ENCODE measurements at regions not wholly inside any gene's neighbourhood (a gene's known extent, or its start where the extent isn't known, plus 50 kb on each side); places are given as distances from the start of the nearest gene placed in this dataset.

GRCh38 chr2:145184741-145185651, 665.1 kb upstream of the ZEB2 start:
- DNase-seq: no peak

DNA sequence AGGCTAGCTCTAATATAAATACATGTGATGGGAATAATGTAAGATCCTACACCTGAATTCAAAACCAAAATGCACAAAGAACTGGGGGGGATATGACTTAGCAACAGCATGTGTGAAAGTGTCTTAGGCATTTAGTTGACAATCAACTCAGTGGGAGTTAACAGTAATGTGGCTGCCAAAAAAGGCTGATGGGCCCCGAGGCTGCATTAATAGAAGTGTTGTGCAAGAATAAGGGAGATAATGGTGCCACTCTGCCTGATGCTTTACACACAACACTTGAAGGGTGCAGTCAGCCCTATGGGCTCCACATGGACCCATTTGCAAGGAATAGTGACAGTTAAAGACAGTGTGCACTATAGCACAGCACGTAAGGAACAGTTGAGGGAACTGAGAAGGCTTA, 649.4 kb upstream of the ZEB2 start:
- no peak for DNase-seq

- no peak for DNase-seq
These were observed 648.2 kb upstream of the ZEB2 start for GRCh38 chr2:145168091-145168490.

DNA sequence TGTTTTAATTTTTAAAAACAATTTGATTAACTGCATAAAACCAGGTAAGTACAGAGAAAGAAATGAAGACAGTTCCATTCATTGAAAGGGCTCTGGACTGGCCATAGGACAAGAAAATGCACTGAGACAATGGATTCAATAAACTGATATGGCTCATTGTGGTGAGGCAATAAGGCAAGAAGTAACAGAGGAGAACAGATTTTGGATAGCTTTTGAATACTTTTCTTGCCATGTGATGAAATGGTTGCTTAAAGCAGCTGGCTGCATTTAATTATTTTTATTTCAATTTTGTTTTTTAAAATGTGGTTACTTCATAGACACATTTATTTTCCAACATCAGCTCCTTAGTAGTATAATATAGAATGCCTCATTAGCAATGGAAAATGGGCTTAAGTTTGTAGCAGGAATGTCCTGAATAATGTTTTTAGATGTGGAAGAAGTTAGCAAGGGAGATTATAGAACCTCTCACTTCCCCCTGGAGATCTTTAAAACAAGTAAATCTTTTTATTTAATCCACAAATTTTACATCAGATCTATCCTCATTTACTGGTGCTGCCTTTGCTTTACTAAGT, 646.9 kb upstream of the ZEB2 start:
- DNase-seq: no peak

DNA sequence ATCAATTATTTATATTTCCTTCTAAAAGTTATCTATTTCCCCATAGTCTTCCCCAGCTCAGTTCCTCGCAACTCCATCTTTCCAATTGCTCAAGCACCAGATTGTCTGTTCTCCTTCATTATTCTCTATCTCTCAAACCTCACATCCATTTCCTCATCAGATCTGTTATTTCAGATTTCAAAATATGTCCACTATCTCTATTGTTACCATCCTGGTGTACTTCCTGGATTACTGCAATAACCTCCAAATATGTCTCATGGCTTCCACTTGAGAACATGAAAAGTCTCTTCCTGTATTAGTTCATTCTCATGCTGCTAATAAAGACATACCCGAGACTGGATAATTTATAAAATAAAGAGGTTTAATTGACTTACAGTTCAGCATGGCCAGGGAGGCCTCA, 641.7 kb upstream of the ZEB2 start:
- no peak for DNase-seq

DNA sequence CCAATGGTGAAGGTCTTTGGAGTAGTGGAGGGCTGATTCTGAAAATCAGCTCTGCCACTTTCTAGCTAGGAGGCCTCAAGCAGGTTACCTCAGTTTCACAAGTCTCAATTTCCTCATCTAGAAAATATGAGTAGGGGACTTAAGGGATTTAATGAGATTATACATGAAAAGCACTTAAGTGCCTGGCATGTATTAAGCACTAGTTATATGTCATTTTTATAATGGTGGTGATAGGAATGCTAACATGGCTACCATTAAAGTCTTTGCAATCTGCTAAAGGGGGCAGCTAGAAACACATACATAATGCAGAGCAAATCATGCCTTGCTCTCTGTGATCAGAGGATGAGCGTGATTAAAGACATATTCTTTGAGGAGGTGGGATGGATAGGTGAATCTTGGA, 640.9 kb upstream of the ZEB2 start:
- DNase-seq: no peak

DNA sequence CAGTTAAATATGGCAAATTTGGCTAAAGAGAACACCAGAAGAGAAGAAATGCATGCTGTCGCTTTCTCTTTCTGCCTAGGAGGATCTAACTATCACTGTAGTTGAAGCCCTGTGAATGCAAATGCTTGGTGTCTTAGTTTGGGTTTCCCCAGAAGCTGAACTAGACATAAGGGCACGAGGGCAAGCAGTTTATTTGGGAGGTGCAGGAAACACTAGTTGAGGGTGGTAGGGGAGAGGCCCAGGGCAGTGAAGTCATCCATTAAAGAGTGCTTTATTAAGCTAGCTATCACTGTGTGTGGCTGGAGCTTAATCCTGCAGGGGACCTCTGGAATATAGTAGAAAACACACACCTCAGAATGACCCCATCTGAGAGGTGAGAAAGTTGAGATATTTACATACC, 639.8 kb upstream of the ZEB2 start:
- no peak for DNase-seq

- DNase-seq: no peak
These were observed 638.0 kb upstream of the ZEB2 start for GRCh38 chr2:145157741-145158591.

DNA sequence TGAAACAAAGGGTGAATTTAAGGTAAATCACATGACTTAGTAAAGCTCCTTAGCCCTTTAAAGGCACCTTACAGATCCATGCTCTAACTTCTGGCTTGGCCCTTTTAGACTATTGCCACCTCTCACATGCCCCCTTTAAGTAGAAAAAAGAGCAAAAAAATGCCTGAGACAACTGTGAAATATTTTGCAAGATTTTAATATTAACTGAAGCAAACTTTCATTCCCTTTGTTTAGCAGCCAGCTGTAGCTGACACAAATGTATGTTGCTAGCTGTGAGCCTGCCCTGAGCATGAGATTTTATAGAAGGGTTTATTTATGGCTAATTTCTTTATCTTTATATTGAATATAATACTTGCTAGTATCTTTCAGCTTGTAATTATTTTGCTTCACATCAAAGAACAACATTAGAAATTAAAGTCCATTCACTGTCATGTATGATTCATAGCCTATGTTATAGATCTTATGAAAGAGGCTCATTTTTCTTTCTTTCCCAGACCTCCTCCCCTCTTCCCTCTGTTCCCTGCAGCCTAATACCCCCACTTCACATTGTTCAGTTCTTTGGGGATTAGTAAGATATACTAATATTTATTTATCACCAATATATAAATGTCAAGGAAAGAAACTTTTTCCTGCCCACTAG, 637.2 kb upstream of the ZEB2 start:
- no peak for DNase-seq

GRCh38 chr2:145156199-145156598, 636.3 kb upstream of the ZEB2 start:
- no peak for DNase-seq

DNA sequence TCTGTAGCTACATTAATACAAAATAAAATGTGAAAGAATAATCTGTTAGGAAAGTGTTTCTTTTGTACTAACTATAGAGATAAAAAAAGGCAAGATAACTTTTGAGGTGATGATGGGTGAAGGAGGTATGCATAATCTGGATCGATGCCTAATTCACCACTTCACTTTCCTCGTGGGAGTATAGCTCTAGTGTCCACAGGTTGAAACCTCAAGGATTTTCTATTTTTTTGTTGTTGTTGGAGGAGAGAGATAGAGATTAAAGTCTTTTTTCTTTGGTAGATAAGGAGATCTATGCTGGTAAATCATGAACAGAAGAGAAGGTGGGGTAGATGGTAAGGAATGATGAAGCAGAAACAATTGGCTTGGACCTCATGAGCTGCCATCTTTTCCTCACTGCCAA, 635.3 kb upstream of the ZEB2 start:
- no peak for DNase-seq

DNA sequence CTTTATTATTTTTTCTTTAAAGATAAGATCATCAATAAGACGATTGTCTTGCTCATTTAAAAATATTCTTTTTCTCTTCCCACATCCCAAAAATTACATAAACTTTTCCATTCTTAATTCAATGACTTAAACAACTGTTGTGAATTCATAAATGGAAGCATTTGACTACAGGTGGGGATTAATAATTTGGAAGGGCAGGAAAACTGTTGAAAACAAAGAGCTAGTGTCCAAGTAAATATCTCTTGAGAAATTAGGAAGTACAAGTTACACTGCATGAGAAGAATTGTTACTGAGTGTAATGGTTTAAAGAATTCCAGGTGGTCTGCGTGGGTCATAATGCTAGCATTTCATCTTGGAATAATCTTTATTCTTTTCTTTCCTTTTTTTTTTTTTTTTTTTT, 634.8 kb upstream of the ZEB2 start:
- no peak for DNase-seq

DNA sequence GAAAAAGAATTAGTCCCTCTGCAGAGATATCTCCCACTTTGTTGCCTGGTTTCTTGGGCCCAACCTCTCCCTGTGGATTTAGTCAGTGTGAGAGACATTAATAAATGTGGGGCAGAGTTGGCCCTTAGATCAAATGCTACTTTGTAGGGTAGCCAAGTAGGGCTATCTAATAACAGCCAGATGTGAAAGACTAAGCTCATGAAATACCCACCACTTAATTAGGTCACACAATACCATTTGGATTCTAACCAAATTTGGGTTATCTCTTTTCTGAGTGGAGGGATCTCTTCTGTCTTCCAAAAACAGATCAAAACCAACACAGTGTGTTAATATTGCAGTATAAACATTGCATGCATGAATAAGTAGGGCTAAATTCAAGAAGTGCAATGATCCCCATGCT, 626.8 kb upstream of the ZEB2 start:
- DNase-seq: no peak

DNA sequence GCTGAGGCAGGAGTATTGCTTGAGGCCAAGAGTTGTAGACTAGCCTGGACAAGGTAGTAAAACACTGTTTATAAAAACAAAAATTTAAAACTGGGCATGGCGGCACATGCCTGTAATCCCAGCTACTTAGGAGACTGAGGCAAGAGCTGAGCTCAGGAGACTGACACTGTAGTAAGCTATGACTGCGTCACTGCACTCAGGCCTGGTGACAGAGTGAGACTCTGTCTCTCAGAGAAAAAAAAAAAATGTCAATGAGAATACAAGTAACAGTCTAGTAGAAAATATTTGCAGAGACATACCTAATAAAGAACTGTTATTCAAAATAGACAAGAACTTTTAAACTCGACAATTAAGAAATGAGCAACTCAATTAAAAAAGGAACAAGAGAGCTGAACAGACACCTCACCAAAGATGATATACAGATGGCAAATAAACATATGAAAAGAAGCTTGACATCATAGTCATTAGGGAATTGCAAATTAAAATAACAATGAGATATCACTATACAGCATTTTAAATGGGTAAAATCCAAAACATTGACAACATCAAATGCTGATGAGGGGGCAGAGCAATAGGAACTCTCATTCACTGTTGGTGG, 624.3 kb upstream of the ZEB2 start:
- DNase-seq: no peak

DNA sequence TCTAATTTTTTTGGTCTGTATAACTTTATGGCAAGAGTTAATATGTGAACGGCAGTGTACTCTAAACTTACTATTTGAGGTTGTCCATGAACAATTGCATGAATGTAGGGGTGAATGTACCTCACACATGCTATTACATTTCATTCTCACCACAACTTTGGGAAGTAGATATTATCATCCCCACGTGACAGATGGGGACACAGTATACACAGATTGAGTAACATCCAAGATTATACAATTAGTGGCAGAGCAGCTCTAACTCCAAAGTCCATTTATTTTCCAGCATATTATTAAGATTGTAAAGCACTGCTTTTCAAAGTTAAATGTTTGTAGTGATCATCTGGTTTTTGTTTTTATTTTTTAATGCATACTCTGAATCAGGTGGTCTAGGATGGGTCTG, 622.1 kb upstream of the ZEB2 start:
- DNase-seq: no peak

GRCh38 chr2:145140658-145141057, 620.7 kb upstream of the ZEB2 start:
- DNase-seq: no peak

GRCh38 chr2:145138626-145139025, 618.7 kb upstream of the ZEB2 start:
- DNase-seq: no peak

DNA sequence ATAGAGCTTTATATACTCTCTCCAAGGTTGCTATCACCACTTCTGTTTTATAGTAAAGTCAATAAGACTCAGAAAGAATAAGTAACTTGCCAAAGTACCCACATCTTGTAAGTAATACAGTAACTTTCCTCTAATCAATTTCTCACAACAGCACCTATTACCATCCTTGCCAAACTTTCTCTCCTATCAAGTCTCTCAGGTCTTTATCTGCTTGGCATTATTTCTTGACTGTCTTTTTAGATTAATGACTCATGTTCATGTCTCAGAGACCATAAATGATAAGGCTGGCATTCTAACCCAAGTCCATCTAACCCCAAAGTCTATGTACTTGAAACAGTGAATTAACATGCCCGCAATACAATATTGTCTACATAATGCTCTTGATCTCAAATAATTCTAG, 618.0 kb upstream of the ZEB2 start:
- DNase-seq: no peak

DNA sequence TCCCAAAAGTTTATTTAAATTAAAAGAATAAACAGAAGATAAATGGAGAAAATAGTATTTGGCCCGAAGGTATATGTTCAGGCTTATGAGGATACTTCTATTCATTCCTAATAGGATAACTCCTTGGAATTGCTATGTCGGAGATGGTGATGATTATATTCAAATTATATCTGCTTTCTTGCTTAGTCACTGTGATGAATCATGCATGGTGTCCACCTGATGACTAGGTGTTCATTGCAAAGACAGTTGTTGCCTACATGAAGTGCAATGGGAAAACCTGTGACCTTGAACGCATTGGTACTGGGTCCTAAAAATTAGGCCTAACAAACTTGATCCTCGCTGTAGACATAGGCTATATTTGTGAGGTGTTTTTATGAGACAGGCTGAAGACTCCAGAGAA, 617.3 kb upstream of the ZEB2 start:
- DNase-seq: no peak

DNA sequence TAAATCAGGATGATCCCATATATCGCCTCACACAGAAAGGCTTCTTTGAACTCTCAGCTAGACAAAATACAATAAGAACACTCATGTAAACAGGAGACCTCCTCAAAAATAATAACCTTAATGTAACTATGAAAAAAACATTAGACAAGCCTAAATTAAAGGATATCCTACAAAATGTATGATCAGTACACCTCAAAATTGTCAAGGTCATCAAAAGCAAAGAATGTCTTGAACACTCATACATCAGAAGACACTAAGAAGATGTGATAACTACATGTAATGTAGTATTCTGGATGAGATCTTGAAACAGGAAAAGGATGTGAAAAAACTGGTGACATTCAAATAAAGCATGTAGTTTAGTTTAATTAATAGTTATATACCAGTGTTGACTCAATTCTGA, 616.8 kb upstream of the ZEB2 start:
- no peak for DNase-seq

GRCh38 chr2:145126146-145126545, 606.2 kb upstream of the ZEB2 start:
- no peak for DNase-seq

- DNase-seq: no peak
These were observed 604.2 kb upstream of the ZEB2 start for GRCh38 chr2:145124085-145124484.

DNA sequence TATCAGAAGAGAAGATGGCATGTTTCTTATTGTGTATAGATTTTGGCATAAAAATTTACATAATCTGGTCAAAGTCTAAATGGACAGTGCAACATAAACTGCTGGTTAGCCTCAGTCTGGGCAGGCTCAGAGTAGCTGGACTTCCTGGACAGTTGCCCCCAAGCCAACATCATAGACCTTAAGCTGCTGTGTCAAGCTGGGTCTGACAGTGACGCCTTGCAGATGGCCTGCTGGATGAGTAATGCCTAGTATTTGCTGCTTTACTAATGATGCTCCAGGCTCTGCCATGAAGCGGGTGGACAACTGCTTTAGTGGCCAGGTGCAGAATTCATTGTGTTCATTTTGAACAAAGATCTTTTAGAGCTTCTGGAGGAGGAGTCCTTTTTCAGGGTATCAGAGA, 603.7 kb upstream of the ZEB2 start:
- no peak for DNase-seq
